Immature natural killer cell (primary cell): ENCODE measurements at regions not wholly inside any gene's neighbourhood (a gene's known extent, or its start where the extent isn't known, plus 50 kb on each side); places are given as distances from the start of the nearest gene placed in this dataset.
"Not testable (repeated sequence)": the region's sequence is repeated elsewhere in the genome, so short reads cannot be mapped to it uniquely, and the experiment has no call there.

Source experiments
- DNase-seq, 3 donors: peaks; one replicate each; pipeline ENCODE4 v3.0.0; 2022; ENCODE audit warnings: mixed read lengths in 1 of 3
- H3K27ac Mint-ChIP-seq, 6 donors: one replicate each; pipeline ENCODE4 v1.8.0; 2020; ENCODE audit warnings: mixed read lengths in 6 of 6, mild to moderate bottlenecking in 5 of 6, inconsistent platforms in 4 of 6, moderate library complexity in 3 of 6
- H3K27me3 Mint-ChIP-seq, 3 donors: one replicate each; pipeline ENCODE4 v1.8.0; 2020 to 2021; ENCODE audit warnings: low read depth in 3 of 3, mild to moderate bottlenecking in 3 of 3, mixed read lengths in 3 of 3, moderate library complexity in 3 of 3, inconsistent platforms in 1 of 3
- H3K36me3 Mint-ChIP-seq, 3 donors: one replicate each; pipeline ENCODE4 v1.8.0; 2020; ENCODE audit warnings: mixed read lengths in 3 of 3, inconsistent platforms in 2 of 3, mild to moderate bottlenecking in 2 of 3
- H3K4me1 Mint-ChIP-seq, 2 donors: one replicate each; pipeline ENCODE4 v1.8.0; 2020; ENCODE audit warnings: inconsistent platforms in 2 of 2, mild to moderate bottlenecking in 2 of 2, mixed read lengths in 2 of 2, moderate library complexity in 1 of 2
- H3K4me3 Mint-ChIP-seq, 5 donors: one replicate each; pipeline ENCODE4 v1.8.0; 2020; ENCODE audit warnings: mild to moderate bottlenecking in 5 of 5, mixed read lengths in 5 of 5, inconsistent platforms in 3 of 5, moderate library complexity in 3 of 5
- H3K9me3 Mint-ChIP-seq, 6 donors: one replicate each; pipeline ENCODE4 v1.8.0; 2020; ENCODE audit warnings: mild to moderate bottlenecking in 6 of 6, mixed read lengths in 6 of 6, inconsistent platforms in 4 of 6, moderate library complexity in 3 of 6

- not testable (repeated sequence) for H3K4me1 Mint-ChIP-seq, H3K27me3 Mint-ChIP-seq, H3K27ac Mint-ChIP-seq, H3K36me3 Mint-ChIP-seq, DNase-seq, H3K4me3 Mint-ChIP-seq
- H3K9me3 Mint-ChIP-seq, result peaks cover 6 to 37% (median 17%) of the 10 kb centered on the region in 6 donors
Measured at GRCh38 chr4:186873095-186873494, 149.4 kb upstream of the FAT1 start.

GRCh38 chr4:186875476-186875875, 151.8 kb upstream of the FAT1 start:
- Mint-ChIP-seq H3K27me3 (no peaks in the 10 kb centered on the region), H3K4me1 (no peaks in the 10 kb centered on the region), H3K4me3 (no peak overlapping the region), H3K36me3 (peaks cover 0 to 4% (median 0%) of the 10 kb centered on the region in 3 donors), H3K9me3 (peaks cover 13 to 46% (median 22%) of the 10 kb centered on the region in 6 donors), H3K27ac (no peak overlapping the region)
- DNase-seq, result no peak

- H3K4me1 Mint-ChIP-seq, result no peaks in the 10 kb centered on the region
- H3K36me3 Mint-ChIP-seq, result peaks cover 0 to 4% (median 0%) of the 10 kb centered on the region in 3 donors
- peaks cover 15 to 48% (median 19%) of the 10 kb centered on the region in 6 donors for H3K9me3 Mint-ChIP-seq
- H3K4me3 Mint-ChIP-seq, result no peak overlapping the region
- no peaks in the 10 kb centered on the region for H3K27me3 Mint-ChIP-seq
- DNase-seq, result no peak
- H3K27ac Mint-ChIP-seq, result no peak overlapping the region
Measured at GRCh38 chr4:186876961-186877626, 153.4 kb upstream of the FAT1 start.

- H3K27ac Mint-ChIP-seq, result no peak overlapping the region
Measured at GRCh38 chr4:186878203-186878776, 154.6 kb upstream of the FAT1 start.

GRCh38 chr4:186881521-186882220, 158.0 kb upstream of the FAT1 start:
- H3K9me3 Mint-ChIP-seq, result peaks cover 6 to 42% (median 15%) of the 10 kb centered on the region in 6 donors
- peaks cover 0 to 4% (median 2%) of the 10 kb centered on the region in 3 donors for H3K36me3 Mint-ChIP-seq
- H3K4me3 Mint-ChIP-seq, result no peak overlapping the region
- no peaks in the 10 kb centered on the region for H3K4me1 Mint-ChIP-seq
- H3K27ac Mint-ChIP-seq, result no peak overlapping the region
- no peak for DNase-seq
- H3K27me3 Mint-ChIP-seq, result no peaks in the 10 kb centered on the region

More at GRCh38 chr4:186878203-186878776, 154.6 kb upstream of the FAT1 start:
- Mint-ChIP-seq H3K36me3 (peaks cover 0 to 4% (median 0%) of the 10 kb centered on the region in 3 donors), H3K9me3 (peaks cover 11 to 45% (median 18%) of the 10 kb centered on the region in 6 donors), H3K27me3 (no peaks in the 10 kb centered on the region), H3K4me1 (no peaks in the 10 kb centered on the region), H3K4me3 (no peak overlapping the region)
- no peak for DNase-seq

- peaks cover 6 to 42% (median 15%) of the 10 kb centered on the region in 6 donors for H3K9me3 Mint-ChIP-seq
- no peak overlapping the region for H3K27ac Mint-ChIP-seq
- H3K4me3 Mint-ChIP-seq, result no peak overlapping the region
- no peak for DNase-seq
- no peaks in the 10 kb centered on the region for H3K27me3 Mint-ChIP-seq
- H3K4me1 Mint-ChIP-seq, result no peaks in the 10 kb centered on the region
- peaks cover 0 to 4% (median 2%) of the 10 kb centered on the region in 3 donors for H3K36me3 Mint-ChIP-seq
Measured at GRCh38 chr4:186882293-186882692, 158.6 kb upstream of the FAT1 start.

GRCh38 chr4:186885289-186885688, 161.6 kb upstream of the FAT1 start:
- peaks cover 10 to 45% (median 15%) of the 10 kb centered on the region in 6 donors for H3K9me3 Mint-ChIP-seq
- DNase-seq, result no peak
- H3K36me3 Mint-ChIP-seq, result peaks cover 0 to 2% (median 0%) of the 10 kb centered on the region in 3 donors
- H3K4me1 Mint-ChIP-seq, result no peaks in the 10 kb centered on the region
- H3K4me3 Mint-ChIP-seq, result no peak overlapping the region
- H3K27ac Mint-ChIP-seq, result no peak overlapping the region
- no peaks in the 10 kb centered on the region for H3K27me3 Mint-ChIP-seq

- Mint-ChIP-seq H3K4me1 (no peaks in the 10 kb centered on the region), H3K27me3 (peaks cover 0 to 2% (median 0%) of the 10 kb centered on the region in 3 donors)
Measured at GRCh38 chr4:186886759-186887158, 163.1 kb upstream of the FAT1 start.

GRCh38 chr4:186887291-186887700, 163.6 kb upstream of the FAT1 start:
- peaks cover 0 to 2% (median 0%) of the 10 kb centered on the region in 3 donors for H3K27me3 Mint-ChIP-seq

More at GRCh38 chr4:186886759-186887158, 163.1 kb upstream of the FAT1 start:
- peaks cover 0 to 2% (median 0%) of the 10 kb centered on the region in 3 donors for H3K36me3 Mint-ChIP-seq
- DNase-seq, result no peak
- H3K4me3 Mint-ChIP-seq, result no peak overlapping the region
- no peak overlapping the region for H3K27ac Mint-ChIP-seq
- peaks cover 9 to 47% (median 22%) of the 10 kb centered on the region in 6 donors for H3K9me3 Mint-ChIP-seq

GRCh38 chr4:186887752-186888151, 164.1 kb upstream of the FAT1 start:
- no peak for DNase-seq
- Mint-ChIP-seq H3K36me3 (peaks cover 0 to 2% (median 0%) of the 10 kb centered on the region in 3 donors), H3K9me3 (peaks cover 11 to 50% (median 23%) of the 10 kb centered on the region in 6 donors), H3K4me1 (no peaks in the 10 kb centered on the region), H3K27ac (no peak overlapping the region), H3K4me3 (no peak overlapping the region), H3K27me3 (peaks cover 0 to 2% (median 0%) of the 10 kb centered on the region in 3 donors)

More at GRCh38 chr4:186887291-186887700, 163.6 kb upstream of the FAT1 start:
- no peak for DNase-seq
- Mint-ChIP-seq H3K4me1 (no peaks in the 10 kb centered on the region), H3K27ac (no peak overlapping the region), H3K9me3 (peaks cover 9 to 46% (median 23%) of the 10 kb centered on the region in 6 donors), H3K36me3 (peaks cover 0 to 2% (median 0%) of the 10 kb centered on the region in 3 donors), H3K4me3 (no peak overlapping the region)

GRCh38 chr4:186889876-186890643, 166.4 kb upstream of the FAT1 start:
- H3K4me3 Mint-ChIP-seq, result no peak overlapping the region
- peaks cover 0 to 2% (median 2%) of the 10 kb centered on the region in 3 donors for H3K27me3 Mint-ChIP-seq
- peaks cover 16 to 67% (median 31%) of the 10 kb centered on the region in 6 donors for H3K9me3 Mint-ChIP-seq
- H3K4me1 Mint-ChIP-seq, result no peaks in the 10 kb centered on the region
- H3K27ac Mint-ChIP-seq, result no peak overlapping the region
- H3K36me3 Mint-ChIP-seq, result peaks cover 0 to 5% (median 2%) of the 10 kb centered on the region in 3 donors
- no peak for DNase-seq

GRCh38 chr4:186891859-186892486, 168.3 kb upstream of the FAT1 start:
- Mint-ChIP-seq H3K36me3 (peaks cover 0 to 7% (median 3%) of the 10 kb centered on the region in 3 donors), H3K27me3 (peaks cover 0 to 2% (median 2%) of the 10 kb centered on the region in 3 donors), H3K27ac (no peak overlapping the region), H3K4me1 (no peaks in the 10 kb centered on the region), H3K9me3 (peaks cover 16 to 69% (median 35%) of the 10 kb centered on the region in 6 donors), H3K4me3 (no peak overlapping the region)
- DNase-seq, result no peak

- Mint-ChIP-seq H3K9me3 (peaks cover 17 to 72% (median 38%) of the 10 kb centered on the region in 6 donors), H3K4me1 (no peaks in the 10 kb centered on the region), H3K27ac (no peak overlapping the region), H3K36me3 (peaks cover 0 to 8% (median 4%) of the 10 kb centered on the region in 3 donors), H3K27me3 (peaks cover 0 to 2% (median 2%) of the 10 kb centered on the region in 3 donors), H3K4me3 (no peak overlapping the region)
- no peak for DNase-seq
Measured at GRCh38 chr4:186898367-186898766, 174.7 kb upstream of the FAT1 start.
